ENCODE measurements at regions not wholly inside any gene's neighbourhood (a gene's known extent, or its start where the extent isn't known, plus 50 kb on each side); places are given as distances from the start of the nearest gene placed in this dataset.

DNA sequence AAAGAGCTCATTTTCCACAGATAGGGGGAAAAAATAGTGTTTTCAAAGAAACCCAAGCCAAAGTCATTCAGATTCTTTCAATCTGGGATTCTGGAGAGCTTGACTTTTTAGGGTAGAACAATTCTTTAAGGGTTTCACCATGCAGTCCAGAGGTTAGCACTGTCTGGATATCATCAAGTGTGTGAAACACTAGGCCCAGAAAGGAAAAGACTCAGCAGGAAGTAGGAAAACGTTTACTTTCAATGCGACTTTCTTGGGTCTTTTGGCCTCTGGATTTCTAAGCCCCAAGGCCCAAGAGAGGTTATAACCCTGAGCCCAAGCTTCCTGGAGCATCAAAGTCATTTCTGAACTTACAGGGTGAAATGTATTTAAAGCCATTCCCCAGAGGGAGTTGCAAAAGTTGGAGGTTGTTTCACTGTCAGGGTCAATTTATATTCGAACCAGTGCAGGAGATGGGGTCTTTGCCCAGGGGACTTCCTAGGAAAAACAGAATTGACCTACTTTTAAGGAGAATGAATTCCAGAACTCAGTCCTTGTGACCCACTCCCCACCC lies 158.0 kb downstream of the C7orf25 start:
- Histone ChIP-seq H3K9me3 (peaks cover 0 to 13% (median 1%) of the 10 kb centered on the region in 12 donors), H3K4me1 (peaks cover 0 to 13% (median 0%) of the 10 kb centered on the region in 12 donors), H3K4me3 (no peak overlapping the region), H3K27me3 (no peaks in the 10 kb centered on the region), H3K27ac (peak overlapping the region in 7 of 12 donors; percentile 5 to 50 (median 28)), H3K36me3 (no peaks in the 10 kb centered on the region)
- DNase-seq = peak in 3 of 5 donors; percentile 27 to 45 (median 28)
- TF ChIP-seq POLR2A (IDR thresholded peaks at IDR 0.05) = no peak
- TF ChIP-seq, protein P1, sequence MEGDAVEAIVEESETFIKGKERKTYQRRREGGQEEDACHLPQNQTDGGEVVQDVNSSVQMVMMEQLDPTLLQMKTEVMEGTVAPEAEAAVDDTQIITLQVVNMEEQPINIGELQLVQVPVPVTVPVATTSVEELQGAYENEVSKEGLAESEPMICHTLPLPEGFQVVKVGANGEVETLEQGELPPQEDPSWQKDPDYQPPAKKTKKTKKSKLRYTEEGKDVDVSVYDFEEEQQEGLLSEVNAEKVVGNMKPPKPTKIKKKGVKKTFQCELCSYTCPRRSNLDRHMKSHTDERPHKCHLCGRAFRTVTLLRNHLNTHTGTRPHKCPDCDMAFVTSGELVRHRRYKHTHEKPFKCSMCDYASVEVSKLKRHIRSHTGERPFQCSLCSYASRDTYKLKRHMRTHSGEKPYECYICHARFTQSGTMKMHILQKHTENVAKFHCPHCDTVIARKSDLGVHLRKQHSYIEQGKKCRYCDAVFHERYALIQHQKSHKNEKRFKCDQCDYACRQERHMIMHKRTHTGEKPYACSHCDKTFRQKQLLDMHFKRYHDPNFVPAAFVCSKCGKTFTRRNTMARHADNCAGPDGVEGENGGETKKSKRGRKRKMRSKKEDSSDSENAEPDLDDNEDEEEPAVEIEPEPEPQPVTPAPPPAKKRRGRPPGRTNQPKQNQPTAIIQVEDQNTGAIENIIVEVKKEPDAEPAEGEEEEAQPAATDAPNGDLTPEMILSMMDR (IDR thresholded peaks at IDR 0.05) = no peak
- intact Hi-C loops (cut with DNase I) = no loop called here
- 31 to 55% (median 42%) methylated on average over 3 of the region's 3 CpGs for WGBS, 4 donors
- peak in 3 of 4 donors; percentile 26 to 70 (median 68) for ATAC-seq

DNA sequence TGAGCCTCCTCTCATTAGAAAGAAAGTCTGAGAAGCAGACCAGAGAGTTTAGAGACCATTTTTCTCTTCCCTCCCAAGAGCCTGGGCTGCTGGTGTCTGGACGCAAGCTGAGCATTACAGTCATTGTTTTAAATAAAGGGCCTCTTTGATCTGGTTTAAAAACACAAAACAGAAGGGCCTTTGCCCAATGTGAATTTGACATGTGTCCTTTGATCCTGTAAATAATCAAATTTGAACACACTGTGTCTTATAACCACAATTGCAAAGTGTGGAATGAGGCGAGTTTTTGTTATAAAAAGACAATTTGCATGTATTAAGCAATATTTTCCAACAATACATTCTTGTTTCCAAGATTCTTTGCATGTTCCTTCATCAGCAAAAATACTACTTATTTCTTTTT lies 158.5 kb downstream of the C7orf25 start:
- H3K4me1 ChIP-seq = peaks cover 0 to 13% (median 0%) of the 10 kb centered on the region in 12 donors
- no peak for DNase-seq
- peak overlapping the region in 5 of 12 donors; percentile 5 to 50 (median 28) for H3K27ac ChIP-seq
- 44 to 88% (median 84%) methylated on average over 2 of the region's 2 CpGs for WGBS, 4 donors
- no peak overlapping the region for H3K4me3 ChIP-seq
- no peaks in the 10 kb centered on the region for H3K27me3 ChIP-seq
- TF ChIP-seq, protein P1 (IDR thresholded peaks at IDR 0.05) = no peak
- no peak for TF ChIP-seq POLR2A (IDR thresholded peaks at IDR 0.05)
- H3K9me3 ChIP-seq = peaks cover 0 to 8% (median 0%) of the 10 kb centered on the region in 12 donors
- no peaks in the 10 kb centered on the region for H3K36me3 ChIP-seq
- intact Hi-C loops (cut with DNase I) = no loop called here
- no peak for ATAC-seq

DNA sequence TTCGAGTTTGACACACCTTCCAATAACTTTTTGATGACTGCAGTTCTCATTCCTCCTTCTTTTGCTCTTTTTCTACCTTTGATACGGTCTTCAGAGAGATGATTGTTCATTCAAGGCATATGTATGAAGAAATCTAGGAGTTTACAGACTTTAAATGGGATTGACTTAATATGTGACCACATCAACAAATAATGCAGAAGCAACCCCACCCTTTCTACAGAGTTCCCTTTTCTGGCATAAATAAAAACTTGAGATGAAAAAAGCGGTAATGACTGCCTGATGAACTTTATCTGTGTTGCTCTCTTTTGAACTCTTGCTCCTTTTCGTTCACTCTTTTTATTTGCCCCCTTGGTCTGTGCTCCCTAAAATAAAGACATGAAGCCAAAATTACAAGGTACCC lies 161.7 kb downstream of the C7orf25 start:
- Histone ChIP-seq H3K27me3 (no peaks in the 10 kb centered on the region), H3K36me3 (no peaks in the 10 kb centered on the region), H3K4me3 (no peak overlapping the region), H3K4me1 (peaks cover 0 to 19% (median 0%) of the 10 kb centered on the region in 12 donors), H3K9me3 (peaks cover 0 to 6% (median 0%) of the 10 kb centered on the region in 12 donors), H3K27ac (no peak overlapping the region)
- TF ChIP-seq, protein P1 (IDR thresholded peaks at IDR 0.05) = no peak
- no peak for TF ChIP-seq POLR2A (IDR thresholded peaks at IDR 0.05)
- DNase-seq (no peak), ATAC-seq (no peak)
- 58 to 84% (median 80%) methylated on average over 4 of the region's 4 CpGs for WGBS, 4 donors
- intact Hi-C loops (cut with DNase I) = no loop called here

DNA sequence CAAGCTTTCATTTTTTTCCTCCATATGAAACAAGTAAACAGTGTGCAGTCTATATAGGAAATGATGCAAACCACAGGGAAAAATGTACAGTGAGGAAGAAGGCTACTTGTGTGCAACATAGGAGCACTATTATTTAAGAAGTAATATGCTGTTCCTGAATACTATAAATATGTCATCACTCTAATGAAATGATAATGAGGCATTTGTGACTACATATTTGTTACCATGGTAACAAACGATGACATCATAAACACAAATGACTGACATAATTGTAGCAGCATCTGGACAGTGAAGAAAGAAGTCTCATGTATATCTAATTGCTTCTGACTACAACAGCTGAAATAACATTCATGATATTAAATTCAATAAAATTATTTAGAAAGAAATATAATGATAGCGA lies 164.8 kb downstream of the C7orf25 start:
- no peak overlapping the region for H3K27ac ChIP-seq
- intact Hi-C loops (cut with DNase I) = no loop called here
- H3K4me3 ChIP-seq = no peak overlapping the region
- H3K36me3 ChIP-seq = no peaks in the 10 kb centered on the region
- H3K4me1 ChIP-seq = peaks cover 0 to 9% (median 0%) of the 10 kb centered on the region in 12 donors
- no peaks in the 10 kb centered on the region for H3K27me3 ChIP-seq
- TF ChIP-seq, protein P1 (IDR thresholded peaks at IDR 0.05) = no peak
- TF ChIP-seq POLR2A (IDR thresholded peaks at IDR 0.05) = no peak
- WGBS, 4 donors = 67 to 83% (median 76%) methylated on average over 2 of the region's 2 CpGs
- peaks cover 0 to 6% (median 0%) of the 10 kb centered on the region in 12 donors for H3K9me3 ChIP-seq
- DNase-seq (no peak), ATAC-seq (no peak)

All from heart left ventricle (tissue), 16 donors.